ENCODE measurements at regions not wholly inside any gene's neighbourhood (a gene's known extent, or its start where the extent isn't known, plus 50 kb on each side); places are given as distances from the start of the nearest gene placed in this dataset.

GRCh38 chr11:98453378-98453777 lies 567.4 kb upstream of the CNTN5 start:
- H3K27ac ChIP-seq = no peak overlapping the region
- no peak overlapping the region for H3K4me3 ChIP-seq
- no peak for TF ChIP-seq POLR2A (IDR thresholded peaks at IDR 0.05)
- TF ChIP-seq, protein P1, sequence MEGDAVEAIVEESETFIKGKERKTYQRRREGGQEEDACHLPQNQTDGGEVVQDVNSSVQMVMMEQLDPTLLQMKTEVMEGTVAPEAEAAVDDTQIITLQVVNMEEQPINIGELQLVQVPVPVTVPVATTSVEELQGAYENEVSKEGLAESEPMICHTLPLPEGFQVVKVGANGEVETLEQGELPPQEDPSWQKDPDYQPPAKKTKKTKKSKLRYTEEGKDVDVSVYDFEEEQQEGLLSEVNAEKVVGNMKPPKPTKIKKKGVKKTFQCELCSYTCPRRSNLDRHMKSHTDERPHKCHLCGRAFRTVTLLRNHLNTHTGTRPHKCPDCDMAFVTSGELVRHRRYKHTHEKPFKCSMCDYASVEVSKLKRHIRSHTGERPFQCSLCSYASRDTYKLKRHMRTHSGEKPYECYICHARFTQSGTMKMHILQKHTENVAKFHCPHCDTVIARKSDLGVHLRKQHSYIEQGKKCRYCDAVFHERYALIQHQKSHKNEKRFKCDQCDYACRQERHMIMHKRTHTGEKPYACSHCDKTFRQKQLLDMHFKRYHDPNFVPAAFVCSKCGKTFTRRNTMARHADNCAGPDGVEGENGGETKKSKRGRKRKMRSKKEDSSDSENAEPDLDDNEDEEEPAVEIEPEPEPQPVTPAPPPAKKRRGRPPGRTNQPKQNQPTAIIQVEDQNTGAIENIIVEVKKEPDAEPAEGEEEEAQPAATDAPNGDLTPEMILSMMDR (IDR thresholded peaks at IDR 0.05) = no peak
- H3K9me3 ChIP-seq = no peaks in the 10 kb centered on the region
- no peaks in the 10 kb centered on the region for H3K4me1 ChIP-seq
- H3K27me3 ChIP-seq = no peaks in the 10 kb centered on the region
- no peaks in the 10 kb centered on the region for H3K36me3 ChIP-seq
- DNase-seq = no peak

DNA sequence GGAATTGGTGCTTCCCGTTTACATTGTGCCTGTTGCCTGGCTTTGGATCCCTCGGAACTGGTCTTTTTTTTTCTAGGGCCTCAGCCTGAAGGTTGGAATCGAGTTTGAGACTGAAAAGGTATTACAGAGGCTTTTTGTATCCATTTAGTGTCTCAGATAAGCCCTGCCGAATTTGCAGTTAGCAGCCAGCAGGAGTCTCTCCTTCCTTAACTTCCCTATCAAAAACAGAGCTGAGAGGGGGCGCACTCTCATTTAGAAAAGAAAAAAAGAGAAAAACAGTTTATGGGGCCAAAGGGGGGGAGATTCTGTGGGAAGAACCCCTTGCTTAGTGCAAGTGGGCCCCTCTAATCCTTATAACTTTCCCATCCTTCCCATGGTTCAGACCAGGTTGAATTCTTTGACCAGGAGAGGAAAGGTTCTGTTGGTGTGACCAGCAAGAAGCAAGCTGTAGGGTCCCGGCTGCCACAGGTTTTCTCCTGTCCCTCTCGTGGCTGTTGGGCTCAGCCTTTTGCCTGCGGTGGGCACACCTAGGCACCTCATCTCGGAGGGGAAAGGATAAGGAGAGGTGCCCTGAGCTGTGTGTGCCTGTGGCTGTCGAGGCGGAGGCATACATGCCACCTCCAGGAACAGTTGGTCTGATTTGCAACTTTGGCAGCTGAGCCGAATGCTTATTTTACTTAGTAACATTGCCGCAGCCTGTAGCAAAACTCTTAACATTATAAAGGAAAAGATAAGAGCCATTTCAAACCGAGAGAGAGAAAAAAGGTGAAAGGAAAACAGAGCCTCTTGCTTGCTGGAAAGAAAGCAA lies 565.0 kb upstream of the CNTN5 start:
- no peak overlapping the region for H3K27ac ChIP-seq
- H3K4me1 ChIP-seq = no peaks in the 10 kb centered on the region
- H3K27me3 ChIP-seq = no peaks in the 10 kb centered on the region
- TF ChIP-seq, protein P1 (IDR thresholded peaks at IDR 0.05) = no peak
- no peak for TF ChIP-seq POLR2A (IDR thresholded peaks at IDR 0.05)
- H3K9me3 ChIP-seq = no peaks in the 10 kb centered on the region
- H3K36me3 ChIP-seq = no peaks in the 10 kb centered on the region
- no peak overlapping the region for H3K4me3 ChIP-seq
- DNase-seq = no peak

DNA sequence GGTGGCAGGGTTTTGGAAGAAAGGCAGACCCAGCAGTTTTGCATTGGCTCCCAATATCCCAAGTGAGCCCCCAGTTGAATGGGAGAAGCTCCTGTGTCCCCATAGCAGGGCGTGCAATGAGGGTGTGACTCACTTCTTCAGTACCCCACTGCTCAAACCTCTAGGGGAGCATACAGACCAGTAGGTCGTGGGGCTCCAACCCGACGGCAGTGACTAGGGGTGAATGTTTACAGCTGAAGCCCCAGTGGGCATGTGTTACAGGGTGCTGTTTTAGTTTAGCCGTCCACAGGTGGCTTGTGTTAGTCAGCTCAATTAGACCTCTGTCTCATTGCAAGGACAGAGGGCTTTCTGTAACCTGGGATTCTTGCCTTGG lies 564.5 kb upstream of the CNTN5 start:
- no peak overlapping the region for H3K27ac ChIP-seq
- DNase-seq = no peak
- TF ChIP-seq, protein P1 (IDR thresholded peaks at IDR 0.05) = no peak
- TF ChIP-seq POLR2A (IDR thresholded peaks at IDR 0.05) = no peak
- no peak overlapping the region for H3K4me3 ChIP-seq
- H3K9me3 ChIP-seq = no peaks in the 10 kb centered on the region
- H3K27me3 ChIP-seq = no peaks in the 10 kb centered on the region
- H3K4me1 ChIP-seq = no peaks in the 10 kb centered on the region
- H3K36me3 ChIP-seq = no peaks in the 10 kb centered on the region

DNA sequence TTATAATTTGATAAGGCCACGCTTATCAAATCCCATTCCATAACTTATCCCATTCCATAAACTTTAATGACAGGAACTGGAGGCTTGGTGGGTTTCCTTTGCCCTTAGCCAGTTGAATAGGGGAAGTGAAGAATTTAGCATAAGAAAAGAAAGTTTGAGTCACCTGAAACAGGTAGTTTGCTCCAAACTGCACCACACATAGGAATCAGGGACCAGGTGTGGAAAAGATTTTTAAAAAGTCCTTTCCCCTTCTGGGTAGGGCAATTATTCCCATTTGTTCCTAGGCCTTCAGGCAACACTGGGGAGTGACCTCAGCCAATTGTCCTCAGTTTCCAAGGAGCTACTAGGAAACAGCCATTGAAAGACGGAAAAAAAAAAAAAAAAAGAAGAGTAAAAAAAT lies 525.7 kb upstream of the CNTN5 start:
- H3K27ac ChIP-seq = no peak overlapping the region

DNA sequence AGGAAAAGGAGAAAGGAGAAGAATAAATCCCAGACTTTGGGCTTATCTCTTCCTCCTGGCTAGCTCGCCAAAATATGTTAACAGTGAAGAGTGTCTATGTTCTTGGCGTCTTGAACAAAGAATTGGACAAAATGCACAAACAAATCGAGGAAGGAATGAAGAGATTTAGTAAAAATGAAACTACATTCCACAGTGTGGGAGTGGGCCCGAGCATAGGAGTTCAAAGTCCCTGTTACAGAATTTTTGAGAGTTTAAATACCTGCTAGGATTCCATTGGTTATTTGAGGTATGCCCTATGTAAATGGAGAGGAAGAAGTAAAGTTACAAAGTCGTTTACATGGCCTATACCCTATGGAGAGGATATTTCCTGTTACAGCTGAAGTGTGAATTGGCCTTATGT lies 525.1 kb upstream of the CNTN5 start:
- no peak overlapping the region for H3K4me3 ChIP-seq
- H3K36me3 ChIP-seq = no peaks in the 10 kb centered on the region
- H3K4me1 ChIP-seq = no peaks in the 10 kb centered on the region
- TF ChIP-seq POLR2A (IDR thresholded peaks at IDR 0.05) = no peak
- TF ChIP-seq, protein P1 (IDR thresholded peaks at IDR 0.05) = no peak
- no peaks in the 10 kb centered on the region for H3K27me3 ChIP-seq
- no peaks in the 10 kb centered on the region for H3K9me3 ChIP-seq
- H3K27ac ChIP-seq = no peak overlapping the region
- no peak for DNase-seq

More for the DNA sequence above, 525.7 kb upstream of the CNTN5 start:
- TF ChIP-seq, protein P1 (IDR thresholded peaks at IDR 0.05) = no peak
- no peak for TF ChIP-seq POLR2A (IDR thresholded peaks at IDR 0.05)
- Histone ChIP-seq H3K27me3 (no peaks in the 10 kb centered on the region), H3K4me3 (no peak overlapping the region), H3K4me1 (no peaks in the 10 kb centered on the region), H3K36me3 (no peaks in the 10 kb centered on the region), H3K9me3 (no peaks in the 10 kb centered on the region)
- no peak for DNase-seq

Measured in Peyer's patch (tissue), 4 donors.